Stimulated activated CD8-positive, alpha-beta memory T cell treated with anti-CD3 and anti-CD28 coated beads, Interleukin-7, amount 100 ng/mL, for 1 hour (primary cell): ENCODE measurements at regions not wholly inside any gene's neighbourhood (a gene's known extent, or its start where the extent isn't known, plus 50 kb on each side); places are given as distances from the start of the nearest gene placed in this dataset.
"Not testable (repeated sequence)": the region's sequence is repeated elsewhere in the genome, so short reads cannot be mapped to it uniquely, and the experiment has no call there.

Experiments
- DNase-seq, 2 donors: peaks; one replicate each; pipeline ENCODE4 v3.0.0-alpha.2; 2020; ENCODE audit warnings: low read depth in 2 of 2

GRCh38 chr2:129004940-129005490, 686.3 kb upstream of the HS6ST1 start:
- no peak for DNase-seq

- no peak for DNase-seq
Observed at GRCh38 chr2:129006135-129006886, 687.6 kb upstream of the HS6ST1 start.

GRCh38 chr2:129006901-129007300, 688.2 kb upstream of the HS6ST1 start:
- DNase-seq, result no peak

- DNase-seq, result no peak
Observed at GRCh38 chr2:129008055-129008880, 689.6 kb upstream of the HS6ST1 start.

- DNase-seq, result no peak
Observed at GRCh38 chr2:129008881-129009554, 690.4 kb upstream of the HS6ST1 start.

- DNase-seq, result no peak
Observed at GRCh38 chr2:129009555-129010146, 691.0 kb upstream of the HS6ST1 start.

GRCh38 chr2:129010262-129010661, 691.6 kb upstream of the HS6ST1 start:
- DNase-seq, result no peak

- DNase-seq, result no peak
Observed at GRCh38 chr2:129011466-129012061, 692.9 kb upstream of the HS6ST1 start.

GRCh38 chr2:129014432-129014831, 695.8 kb upstream of the HS6ST1 start:
- DNase-seq, result no peak

- DNase-seq, result no peak
Observed at GRCh38 chr2:129015397-129016285, 697.0 kb upstream of the HS6ST1 start.

GRCh38 chr2:129016972-129017371, 698.3 kb upstream of the HS6ST1 start:
- DNase-seq, result no peak

GRCh38 chr2:129024796-129025195, 706.1 kb upstream of the HS6ST1 start:
- no peak for DNase-seq

GRCh38 chr2:129035992-129036391, 717.3 kb upstream of the HS6ST1 start:
- no peak for DNase-seq

- DNase-seq, result not testable (repeated sequence)
Observed at GRCh38 chr2:129043677-129044076, 725.0 kb upstream of the HS6ST1 start.

GRCh38 chr2:129046475-129046874, 727.8 kb upstream of the HS6ST1 start:
- not testable (repeated sequence) for DNase-seq

GRCh38 chr2:129050101-129050500, 731.4 kb upstream of the HS6ST1 start:
- DNase-seq, result no peak

GRCh38 chr2:129055242-129055641, 736.6 kb upstream of the HS6ST1 start:
- no peak for DNase-seq

GRCh38 chr2:129055824-129056223, 737.2 kb upstream of the HS6ST1 start:
- DNase-seq, result no peak

- no peak for DNase-seq
Observed at GRCh38 chr2:129056309-129056958, 737.8 kb upstream of the HS6ST1 start.

- DNase-seq, result no peak
Observed at GRCh38 chr2:129056959-129057317, 738.3 kb upstream of the HS6ST1 start.
